Karpas-422 (cell line): ENCODE measurements at regions not wholly inside any gene's neighbourhood (a gene's known extent, or its start where the extent isn't known, plus 50 kb on each side); places are given as distances from the start of the nearest gene placed in this dataset.
"Not testable (repeated sequence)": the region's sequence is repeated elsewhere in the genome, so short reads cannot be mapped to it uniquely, and the experiment has no call there.

ENCODE experiments used
- DNase-seq: peaks from one replicate; pipeline ENCODE4 v3.0.0-alpha.2; 2015
- H2AFZ ChIP-seq: fragments of 200-600 bp; sonication (generic); 2 replicates; pipeline ENCODE4 v1.6.1; 2014; ENCODE audit warnings: antibody characterized with exemption, low read length, mixed read lengths
- H3K27ac ChIP-seq: fragments of 200-600 bp; sonication (generic); 2 replicates; pipeline ENCODE4 v1.5.1; 2014; ENCODE audit warnings: mild to moderate bottlenecking, low read length, moderate library complexity
- H3K27me3 ChIP-seq: fragments of 200-600 bp; sonication (generic); 2 replicates; pipeline ENCODE4 v1.6.1; 2014; ENCODE audit warnings: low read length, mixed read lengths
- H3K36me3 ChIP-seq: fragments of 200-600 bp; sonication (generic); 2 replicates; pipeline ENCODE4 v1.6.1; 2014; ENCODE audit warnings: low read length, mixed read lengths; ENCODE audit not compliant: insufficient read depth
- H3K4me1 ChIP-seq: fragments of 200-600 bp; sonication (generic); 2 replicates; pipeline ENCODE4 v1.6.1; 2014; ENCODE audit warnings: mild to moderate bottlenecking, low read length, mixed read lengths
- H3K4me2 ChIP-seq: fragments of 200-600 bp; sonication (generic); 2 replicates; pipeline ENCODE4 v1.6.1; 2014; ENCODE audit warnings: low read length, low read depth, mild to moderate bottlenecking; ENCODE audit not compliant: poor library complexity, severe bottlenecking
- H3K4me3 ChIP-seq: fragments of 200-600 bp; sonication (generic); 2 replicates; pipeline ENCODE4 v1.5.1; 2014; ENCODE audit warnings: mild to moderate bottlenecking, antibody characterized with exemption, low read length, mixed read lengths
- H3K79me2 ChIP-seq: fragments of 200-600 bp; sonication (generic); 2 replicates; pipeline ENCODE4 v1.6.1; 2014; ENCODE audit warnings: mild to moderate bottlenecking, low read length, mixed read lengths
- H3K9ac ChIP-seq: fragments of 200-600 bp; sonication (generic); 2 replicates; pipeline ENCODE4 v1.6.0; 2014; ENCODE audit warnings: low read length
- H3K9me2 ChIP-seq: fragments of 200-600 bp; sonication (generic), shearing (Covaris generic); replicated peaks from 2 replicates; pipeline ENCODE4 v1.6.0; 2014; ENCODE audit warnings: mild to moderate bottlenecking, low read length, moderate library complexity; ENCODE audit not compliant: insufficient read depth
- H3K9me3 ChIP-seq: fragments of 300-700, 200-600 bp; sonication (generic); 2 replicates; pipeline ENCODE4 v1.6.1; 2014; ENCODE audit warnings: low read length, mixed read lengths
- H4K20me1 ChIP-seq: fragments of 200-600 bp; sonication (generic); 2 replicates; pipeline ENCODE4 v1.6.1; 2014; ENCODE audit warnings: mild to moderate bottlenecking, antibody characterized with exemption, low read length, low read depth; ENCODE audit not compliant: insufficient read depth

- H3K9me3 ChIP-seq, H2AFZ ChIP-seq, H3K27ac ChIP-seq, H3K9ac ChIP-seq, H4K20me1 ChIP-seq, H3K79me2 ChIP-seq, H3K9me2 ChIP-seq, H3K4me2 ChIP-seq, H3K36me3 ChIP-seq, H3K27me3 ChIP-seq, H3K4me1 ChIP-seq, H3K4me3 ChIP-seq: not testable (repeated sequence)
- peak; percentile 69 for DNase-seq
Measured at GRCh38 chr1:46878173-46878782, 63.0 kb downstream of the CYP4A11 start.

GRCh38 chr1:46876093-46876492, 65.2 kb downstream of the CYP4A11 start:
- not testable (repeated sequence) for H3K9me3 ChIP-seq, H4K20me1 ChIP-seq, H3K4me2 ChIP-seq, H3K36me3 ChIP-seq, DNase-seq, H3K9me2 ChIP-seq, H3K27ac ChIP-seq, H3K79me2 ChIP-seq, H3K9ac ChIP-seq, H2AFZ ChIP-seq, H3K4me3 ChIP-seq, H3K27me3 ChIP-seq, H3K4me1 ChIP-seq
